NB4 (cell line): ENCODE measurements at regions not wholly inside any gene's neighbourhood (a gene's known extent, or its start where the extent isn't known, plus 50 kb on each side); places are given as distances from the start of the nearest gene placed in this dataset.
"Not testable (repeated sequence)": the region's sequence is repeated elsewhere in the genome, so short reads cannot be mapped to it uniquely, and the experiment has no call there.

Experiments used
- POLR2A ChIP-seq: IDR thresholded peaks from 2 replicates; pipeline ENCODE4 v1.6.1; 2011; ENCODE audit warnings: mild to moderate bottlenecking; ENCODE audit not compliant: insufficient read length; ENCODE audit errors: extremely low read depth
- TF ChIP-seq, protein P1 (sequence below): IDR thresholded peaks from one replicate; pipeline ENCODE4 v1.5.1; 2012; ENCODE audit warnings: low read depth, low read length

- TF ChIP-seq, protein P1, sequence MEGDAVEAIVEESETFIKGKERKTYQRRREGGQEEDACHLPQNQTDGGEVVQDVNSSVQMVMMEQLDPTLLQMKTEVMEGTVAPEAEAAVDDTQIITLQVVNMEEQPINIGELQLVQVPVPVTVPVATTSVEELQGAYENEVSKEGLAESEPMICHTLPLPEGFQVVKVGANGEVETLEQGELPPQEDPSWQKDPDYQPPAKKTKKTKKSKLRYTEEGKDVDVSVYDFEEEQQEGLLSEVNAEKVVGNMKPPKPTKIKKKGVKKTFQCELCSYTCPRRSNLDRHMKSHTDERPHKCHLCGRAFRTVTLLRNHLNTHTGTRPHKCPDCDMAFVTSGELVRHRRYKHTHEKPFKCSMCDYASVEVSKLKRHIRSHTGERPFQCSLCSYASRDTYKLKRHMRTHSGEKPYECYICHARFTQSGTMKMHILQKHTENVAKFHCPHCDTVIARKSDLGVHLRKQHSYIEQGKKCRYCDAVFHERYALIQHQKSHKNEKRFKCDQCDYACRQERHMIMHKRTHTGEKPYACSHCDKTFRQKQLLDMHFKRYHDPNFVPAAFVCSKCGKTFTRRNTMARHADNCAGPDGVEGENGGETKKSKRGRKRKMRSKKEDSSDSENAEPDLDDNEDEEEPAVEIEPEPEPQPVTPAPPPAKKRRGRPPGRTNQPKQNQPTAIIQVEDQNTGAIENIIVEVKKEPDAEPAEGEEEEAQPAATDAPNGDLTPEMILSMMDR, result not testable (repeated sequence)
- TF ChIP-seq POLR2A, result not testable (repeated sequence)
Observed at GRCh38 chr1:148336121-148336918, 146.8 kb downstream of the PPIAL4G start.
